Hepatocyte (in vitro differentiated cells): ENCODE measurements at regions not wholly inside any gene's neighbourhood (a gene's known extent, or its start where the extent isn't known, plus 50 kb on each side); places are given as distances from the start of the nearest gene placed in this dataset.
"Not testable (repeated sequence)": the region's sequence is repeated elsewhere in the genome, so short reads cannot be mapped to it uniquely, and the experiment has no call there.

Experiments
- DNase-seq: peaks from one replicate; pipeline ENCODE4 v3.0.0-alpha.2; 2016; ENCODE audit warnings: low spot score
- H2AFZ ChIP-seq: fragments of 200-600 bp; sonication (generic); 2 replicates; pipeline ENCODE4 v1.6.0; 2016; ENCODE audit warnings: antibody characterized with exemption, mild to moderate bottlenecking
- H3K27ac ChIP-seq: fragments of 200-600 bp; sonication (generic); 2 replicates; pipeline ENCODE4 v1.5.1; 2016; ENCODE audit warnings: mild to moderate bottlenecking
- H3K27me3 ChIP-seq: fragments of 200-600 bp; sonication (generic); 2 replicates; pipeline ENCODE4 v1.6.1; 2016
- H3K36me3 ChIP-seq: fragments of 200-600 bp; sonication (generic); replicated peaks from 2 replicates; pipeline ENCODE4 v1.5.1; 2016; ENCODE audit warnings: low read depth; ENCODE audit not compliant: insufficient read depth
- H3K4me1 ChIP-seq: fragments of 200-600 bp; sonication (generic); 2 replicates; pipeline ENCODE4 v1.5.1; 2016; ENCODE audit warnings: mild to moderate bottlenecking, moderate library complexity; ENCODE audit not compliant: insufficient read depth
- H3K4me2 ChIP-seq: fragments of 200-600 bp; sonication (generic); 2 replicates; pipeline ENCODE4 v1.6.0; 2016
- H3K4me3 ChIP-seq: fragments of 200-600 bp; sonication (generic); 2 replicates; pipeline ENCODE4 v1.5.1; 2016; ENCODE audit warnings: mild to moderate bottlenecking
- H3K79me2 ChIP-seq: fragments of 200-600 bp; sonication (generic); 2 replicates; pipeline ENCODE4 v1.6.0; 2017; ENCODE audit warnings: mild to moderate bottlenecking
- H3K9me2 ChIP-seq: fragments of 200-600 bp; sonication (generic); replicated peaks from 2 replicates; pipeline ENCODE4 v1.6.0; 2017; ENCODE audit warnings: mild to moderate bottlenecking; ENCODE audit not compliant: insufficient read depth
- H3K9me3 ChIP-seq: fragments of 200-600 bp; sonication (generic); 2 replicates; pipeline ENCODE4 v1.5.1; 2016; ENCODE audit warnings: low read depth, mild to moderate bottlenecking
- H4K20me1 ChIP-seq: fragments of 200-600 bp; sonication (generic); 2 replicates; pipeline ENCODE4 v1.6.0; 2016; ENCODE audit warnings: mild to moderate bottlenecking; ENCODE audit not compliant: insufficient read depth, poor library complexity, severe bottlenecking
- CTCF ChIP-seq: fragments of 200-600 bp; sonication (generic); IDR thresholded peaks from 2 replicates; pipeline ENCODE4 v1.5.1; 2016; ENCODE audit warnings: antibody characterized with exemption, mild to moderate bottlenecking; ENCODE audit not compliant: poor library complexity
- EZH2 ChIP-seq: fragments of 200-600 bp; sonication (generic); IDR thresholded peaks from 2 replicates; pipeline ENCODE4 v1.6.1; 2016; ENCODE audit warnings: antibody characterized with exemption, mild to moderate bottlenecking, borderline replicate concordance
- EZH2phosphoT487 ChIP-seq: fragments of 200-600 bp; sonication (generic); IDR thresholded peaks from one replicate; pipeline ENCODE4 v1.6.1; 2018; ENCODE audit warnings: antibody characterized with exemption, mild to moderate bottlenecking, low read depth, moderate library complexity; ENCODE audit not compliant: unreplicated experiment, severe bottlenecking
- whole genome bisulfite sequencing: methylation state at CpG from one replicate; pipeline ENCODE4 v1.1.6; 2016; ENCODE audit warnings: low lambda C conversion rate; ENCODE audit errors: missing lambda C conversion rate; 5-methylcytosine and 5-hydroxymethylcytosine counted together

GRCh38 chr3:182521339-182521738, 272.0 kb upstream of the ATP11B start:
- Histone ChIP-seq H3K4me3 (no peak overlapping the region), H3K79me2 (no peaks in the 10 kb centered on the region), H3K9me3 (no peaks in the 10 kb centered on the region), H3K27me3 (no peaks in the 10 kb centered on the region), H2AFZ (no peak overlapping the region), H4K20me1 (no peaks in the 10 kb centered on the region), H3K36me3 (no peaks in the 10 kb centered on the region), H3K4me1 (no peaks in the 10 kb centered on the region), H3K27ac (no peak overlapping the region), H3K4me2 (no peak overlapping the region), H3K9me2 (peaks cover 3% of the 10 kb centered on the region)
- DNase-seq = no peak
- TF ChIP-seq EZH2phosphoT487 (no peak), EZH2 (no peak), CTCF (no peak)
- 91% methylated on average over 3 of the region's 3 CpGs for WGBS

GRCh38 chr3:182523424-182523823, 269.9 kb upstream of the ATP11B start:
- not testable (repeated sequence) for H3K9me3 ChIP-seq, H3K9me2 ChIP-seq, H3K4me2 ChIP-seq, H3K27ac ChIP-seq, H3K4me3 ChIP-seq, H2AFZ ChIP-seq, DNase-seq, H3K27me3 ChIP-seq, H3K36me3 ChIP-seq, H3K79me2 ChIP-seq, H4K20me1 ChIP-seq, H3K4me1 ChIP-seq
- 91% methylated on average over 3 of the region's 3 CpGs for WGBS

GRCh38 chr3:182523836-182524235, 269.5 kb upstream of the ATP11B start:
- no peaks in the 10 kb centered on the region for H3K4me1 ChIP-seq
- H3K27me3 ChIP-seq = no peaks in the 10 kb centered on the region
- no peak overlapping the region for H3K4me2 ChIP-seq
- H3K79me2 ChIP-seq = no peaks in the 10 kb centered on the region
- H3K36me3 ChIP-seq = no peaks in the 10 kb centered on the region
- no peak for TF ChIP-seq CTCF
- no peak for TF ChIP-seq EZH2phosphoT487
- DNase-seq = no peak
- H3K4me3 ChIP-seq = no peak overlapping the region
- WGBS = 98% methylated on average over 2 of the region's 2 CpGs
- no peak overlapping the region for H3K27ac ChIP-seq
- H3K9me2 ChIP-seq = no peaks in the 10 kb centered on the region
- no peak overlapping the region for H2AFZ ChIP-seq
- H4K20me1 ChIP-seq = no peaks in the 10 kb centered on the region
- no peaks in the 10 kb centered on the region for H3K9me3 ChIP-seq

- no peaks in the 10 kb centered on the region for H3K9me2 ChIP-seq
- H3K27ac ChIP-seq = no peak overlapping the region
- no peaks in the 10 kb centered on the region for H4K20me1 ChIP-seq
- no peak overlapping the region for H3K4me2 ChIP-seq
- no peaks in the 10 kb centered on the region for H3K27me3 ChIP-seq
- no peaks in the 10 kb centered on the region for H3K79me2 ChIP-seq
- no peak overlapping the region for H2AFZ ChIP-seq
- no peak for DNase-seq
- no peak for TF ChIP-seq CTCF
- TF ChIP-seq EZH2 = no peak
- TF ChIP-seq EZH2phosphoT487 = no peak
- H3K36me3 ChIP-seq = no peaks in the 10 kb centered on the region
- no peaks in the 10 kb centered on the region for H3K4me1 ChIP-seq
- H3K4me3 ChIP-seq = no peak overlapping the region
- 59% methylated on average over 5 of the region's 5 CpGs for whole genome bisulfite sequencing
- H3K9me3 ChIP-seq = no peaks in the 10 kb centered on the region
Measured at GRCh38 chr3:182524711-182525401, 268.4 kb upstream of the ATP11B start.
